ENCODE measurements at regions not wholly inside any gene's neighbourhood (a gene's known extent, or its start where the extent isn't known, plus 50 kb on each side); places are given as distances from the start of the nearest gene placed in this dataset.
"Not testable (repeated sequence)": the region's sequence is repeated elsewhere in the genome, so short reads cannot be mapped to it uniquely, and the experiment has no call there.

DNA sequence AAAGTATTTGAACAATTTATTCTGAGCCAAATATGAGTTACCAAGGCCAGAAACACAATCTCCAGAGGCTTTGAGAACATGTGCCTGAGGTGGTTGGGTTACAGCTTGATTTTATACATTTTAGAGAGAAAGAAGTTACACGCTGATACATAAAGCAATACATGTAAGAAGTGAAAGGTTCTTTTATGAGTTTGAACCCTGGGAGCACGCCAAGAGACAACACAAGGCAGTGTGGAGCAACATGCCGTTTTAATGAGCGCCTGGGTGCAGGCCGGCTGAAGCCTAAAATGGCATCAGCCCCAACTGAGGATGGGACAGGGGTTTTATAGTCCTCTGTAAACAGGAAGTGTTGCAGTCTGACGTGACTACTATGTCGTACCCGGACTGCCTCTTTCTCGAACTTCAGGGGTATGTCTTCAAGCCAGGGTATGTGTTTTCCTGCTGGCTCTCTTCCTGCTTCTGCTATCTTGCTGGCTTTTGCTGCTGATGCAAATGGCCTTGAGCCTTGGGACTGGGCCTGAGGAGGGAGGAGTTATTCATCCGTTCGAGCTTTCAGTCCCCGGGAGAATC is 193.7 kb downstream of the CYLC2 start:
- no peak overlapping the region for H2AFZ ChIP-seq (ENCODE audit: low read length)
- CTCF ChIA-PET = no interaction called here

DNA sequence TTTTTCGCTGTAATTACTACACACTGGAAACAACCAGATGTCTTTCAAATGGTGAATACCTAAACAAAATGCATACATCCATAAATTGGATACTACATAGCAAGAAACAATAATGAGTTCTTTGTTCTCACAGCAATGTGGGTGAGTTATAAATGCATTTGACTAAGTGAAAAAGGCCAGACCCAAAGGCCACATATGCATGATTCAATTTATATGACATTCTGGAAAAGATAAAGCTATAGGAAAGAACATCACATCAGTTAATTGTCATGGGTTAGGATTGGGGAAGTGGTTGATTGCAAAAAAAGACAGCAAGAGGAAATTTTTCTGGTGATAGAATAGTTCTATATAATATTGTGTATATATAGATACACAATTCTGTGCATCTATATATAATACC is 198.9 kb downstream of the CYLC2 start:
- Histone ChIP-seq H3K9ac (ENCODE audit: low read length) (no peak overlapping the region), H3F3A (ENCODE audit: low read length, unreplicated experiment) (no peaks in the 10 kb centered on the region), H3K79me2 (ENCODE audit: low read length) (no peaks in the 10 kb centered on the region), H2AFZ (ENCODE audit: low read length) (no peak overlapping the region), H3K36me3 (ENCODE audit: low read depth, low read length) (no peaks in the 10 kb centered on the region), H3K9me3 (ENCODE audit: low read length) (no peaks in the 10 kb centered on the region), H3K4me2 (ENCODE audit: low read length) (no peak overlapping the region), H3K27me3 (ENCODE audit: low read length) (no peaks in the 10 kb centered on the region), H3K4me1 (ENCODE audit: insufficient read depth, low read length) (no peaks in the 10 kb centered on the region), H3K27ac (ENCODE audit: low read length) (no peak overlapping the region), H3K9me2 (replicated peaks; ENCODE audit: low read length) (no peaks in the 10 kb centered on the region), H4K20me1 (ENCODE audit: low read length) (no peaks in the 10 kb centered on the region), H3K4me3 (ENCODE audit: low read length) (no peak overlapping the region)
- ChIA-PET CTCF (no interaction called here), POLR2A (ENCODE audit: unreplicated experiment) (no interaction called here)
- ATAC-seq (no peak), DNase-seq (no peak)
- BruUV-seq (replicated peaks) = no TSS peak
- TF ChIP-seq, protein P1, sequence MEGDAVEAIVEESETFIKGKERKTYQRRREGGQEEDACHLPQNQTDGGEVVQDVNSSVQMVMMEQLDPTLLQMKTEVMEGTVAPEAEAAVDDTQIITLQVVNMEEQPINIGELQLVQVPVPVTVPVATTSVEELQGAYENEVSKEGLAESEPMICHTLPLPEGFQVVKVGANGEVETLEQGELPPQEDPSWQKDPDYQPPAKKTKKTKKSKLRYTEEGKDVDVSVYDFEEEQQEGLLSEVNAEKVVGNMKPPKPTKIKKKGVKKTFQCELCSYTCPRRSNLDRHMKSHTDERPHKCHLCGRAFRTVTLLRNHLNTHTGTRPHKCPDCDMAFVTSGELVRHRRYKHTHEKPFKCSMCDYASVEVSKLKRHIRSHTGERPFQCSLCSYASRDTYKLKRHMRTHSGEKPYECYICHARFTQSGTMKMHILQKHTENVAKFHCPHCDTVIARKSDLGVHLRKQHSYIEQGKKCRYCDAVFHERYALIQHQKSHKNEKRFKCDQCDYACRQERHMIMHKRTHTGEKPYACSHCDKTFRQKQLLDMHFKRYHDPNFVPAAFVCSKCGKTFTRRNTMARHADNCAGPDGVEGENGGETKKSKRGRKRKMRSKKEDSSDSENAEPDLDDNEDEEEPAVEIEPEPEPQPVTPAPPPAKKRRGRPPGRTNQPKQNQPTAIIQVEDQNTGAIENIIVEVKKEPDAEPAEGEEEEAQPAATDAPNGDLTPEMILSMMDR (conservative IDR thresholded peaks at IDR 0.05; ENCODE audit: low read depth, low read length) = no peak
- no peak for TF ChIP-seq EZH2phosphoT487 (IDR thresholded peaks at IDR 0.05; ENCODE audit: borderline replicate concordance, low read length)
- no peak for TF ChIP-seq EZH2 (IDR thresholded peaks at IDR 0.05; ENCODE audit: low read length, unreplicated experiment)
- intact Hi-C loops (cut with micrococcal nuclease) = no loop called here

More for the DNA sequence above, 193.7 kb downstream of the CYLC2 start:
- H4K20me1 ChIP-seq (ENCODE audit: low read length) = no peaks in the 10 kb centered on the region
- no peak overlapping the region for H3K4me2 ChIP-seq (ENCODE audit: low read length)
- H3K4me3 ChIP-seq (ENCODE audit: low read length) = no peak overlapping the region
- H3K27me3 ChIP-seq (ENCODE audit: low read length) = no peaks in the 10 kb centered on the region
- H3K4me1 ChIP-seq (ENCODE audit: insufficient read depth, low read length) = no peaks in the 10 kb centered on the region
- H3K9me3 ChIP-seq (ENCODE audit: low read length) = no peaks in the 10 kb centered on the region
- H3F3A ChIP-seq (ENCODE audit: low read length, unreplicated experiment) = no peaks in the 10 kb centered on the region
- no peaks in the 10 kb centered on the region for H3K36me3 ChIP-seq (ENCODE audit: low read depth, low read length)
- no TSS peak for BruUV-seq (replicated peaks)
- no peaks in the 10 kb centered on the region for H3K79me2 ChIP-seq (ENCODE audit: low read length)
- no peak for ATAC-seq
- DNase-seq = no peak
- no peak overlapping the region for H3K9ac ChIP-seq (ENCODE audit: low read length)
- TF ChIP-seq EZH2 (IDR thresholded peaks at IDR 0.05; ENCODE audit: low read length, unreplicated experiment) (no peak), EZH2phosphoT487 (IDR thresholded peaks at IDR 0.05; ENCODE audit: borderline replicate concordance, low read length) (no peak)
- TF ChIP-seq, protein P1 (conservative IDR thresholded peaks at IDR 0.05; ENCODE audit: low read depth, low read length) = no peak
- intact Hi-C loops (cut with micrococcal nuclease) = no loop called here
- POLR2A ChIA-PET (ENCODE audit: unreplicated experiment) = no interaction called here
- H3K27ac ChIP-seq (ENCODE audit: low read length) = no peak overlapping the region
- H3K9me2 ChIP-seq (replicated peaks; ENCODE audit: low read length) = no peaks in the 10 kb centered on the region

DNA sequence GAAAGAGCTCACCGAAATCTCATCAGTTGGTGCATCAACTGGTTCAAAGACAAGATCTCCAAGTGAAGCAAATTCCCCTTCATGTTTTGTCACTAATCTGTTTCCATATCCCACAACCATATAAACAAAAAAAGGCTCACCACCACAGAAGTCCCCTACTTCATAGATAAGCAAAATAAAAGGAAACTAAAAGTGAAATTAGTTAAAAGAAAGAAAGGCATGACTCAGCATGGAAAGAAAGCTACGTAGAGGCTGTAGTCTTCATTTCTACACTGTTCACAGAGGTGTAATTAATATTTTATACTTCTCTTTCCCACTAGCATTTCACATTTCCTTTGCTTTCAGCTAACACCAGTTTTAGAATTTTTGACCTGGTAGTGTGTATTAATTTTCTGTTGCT is 208.0 kb downstream of the CYLC2 start:
- no peaks in the 10 kb centered on the region for H3K9me3 ChIP-seq (ENCODE audit: low read length)
- TF ChIP-seq, protein P1 (conservative IDR thresholded peaks at IDR 0.05; ENCODE audit: low read depth, low read length) = no peak
- TF ChIP-seq EZH2 (IDR thresholded peaks at IDR 0.05; ENCODE audit: low read length, unreplicated experiment) (no peak), EZH2phosphoT487 (IDR thresholded peaks at IDR 0.05; ENCODE audit: borderline replicate concordance, low read length) (no peak)
- CTCF ChIA-PET = no interaction called here
- no peaks in the 10 kb centered on the region for H4K20me1 ChIP-seq (ENCODE audit: low read length)
- H3K9me2 ChIP-seq (replicated peaks; ENCODE audit: low read length) = no peaks in the 10 kb centered on the region
- no peak overlapping the region for H3K27ac ChIP-seq (ENCODE audit: low read length)
- no peaks in the 10 kb centered on the region for H3K36me3 ChIP-seq (ENCODE audit: low read depth, low read length)
- no peaks in the 10 kb centered on the region for H3K79me2 ChIP-seq (ENCODE audit: low read length)
- DNase-seq (no peak), ATAC-seq (no peak)
- H2AFZ ChIP-seq (ENCODE audit: low read length) = no peak overlapping the region
- no TSS peak for BruUV-seq (replicated peaks)
- POLR2A ChIA-PET (ENCODE audit: unreplicated experiment) = no interaction called here
- no peaks in the 10 kb centered on the region for H3K27me3 ChIP-seq (ENCODE audit: low read length)
- H3K4me2 ChIP-seq (ENCODE audit: low read length) = no peak overlapping the region
- H3F3A ChIP-seq (ENCODE audit: low read length, unreplicated experiment) = no peaks in the 10 kb centered on the region
- no peak overlapping the region for H3K9ac ChIP-seq (ENCODE audit: low read length)
- no peaks in the 10 kb centered on the region for H3K4me1 ChIP-seq (ENCODE audit: insufficient read depth, low read length)
- H3K4me3 ChIP-seq (ENCODE audit: low read length) = no peak overlapping the region
- intact Hi-C loops (cut with micrococcal nuclease) = no loop called here

DNA sequence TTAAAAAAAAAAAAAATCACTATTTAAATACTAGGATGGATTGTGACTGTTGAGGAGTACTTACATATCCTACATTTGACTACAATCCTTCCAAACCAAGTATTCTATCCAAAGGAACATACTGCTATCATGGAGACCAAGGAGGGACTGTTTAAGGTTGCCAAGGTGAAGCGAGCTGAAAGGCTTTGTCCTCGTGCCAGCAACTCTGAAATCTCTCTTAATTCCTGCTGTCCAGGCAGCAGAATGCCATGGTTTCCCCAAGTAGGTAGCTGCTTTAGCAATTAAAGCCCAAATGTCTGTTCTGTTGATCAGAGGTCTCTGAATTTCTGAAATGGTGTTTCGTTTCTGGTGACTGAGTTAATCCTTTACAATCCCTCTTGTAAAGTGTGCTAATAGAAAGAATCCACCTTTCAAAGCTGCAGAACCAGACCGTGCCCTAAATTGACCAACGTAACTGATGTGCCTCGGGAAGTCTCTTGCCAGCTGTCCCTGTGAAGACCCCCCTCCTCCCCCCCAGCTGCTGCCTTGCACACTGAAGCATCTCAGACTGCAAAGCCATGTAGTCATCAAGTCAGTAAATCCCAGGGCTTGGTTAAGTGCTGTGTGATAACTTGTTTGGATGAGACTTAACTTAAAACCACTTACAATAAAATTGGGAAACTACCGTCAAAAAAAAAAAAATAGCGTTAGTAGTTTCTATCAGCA is 210.9 kb downstream of the CYLC2 start:
- H3K9me2 ChIP-seq (replicated peaks; ENCODE audit: low read length); intact Hi-C loops (cut with micrococcal nuclease); H3K27me3 ChIP-seq (ENCODE audit: low read length); DNase-seq; H3K36me3 ChIP-seq (ENCODE audit: low read depth, low read length); H3K9me3 ChIP-seq (ENCODE audit: low read length); H3F3A ChIP-seq (ENCODE audit: low read length, unreplicated experiment); POLR2A ChIA-PET (ENCODE audit: unreplicated experiment); H3K27ac ChIP-seq (ENCODE audit: low read length); BruUV-seq (replicated peaks); H2AFZ ChIP-seq (ENCODE audit: low read length); H3K4me3 ChIP-seq (ENCODE audit: low read length); H3K9ac ChIP-seq (ENCODE audit: low read length); CTCF ChIA-PET; H3K4me1 ChIP-seq (ENCODE audit: insufficient read depth, low read length); ATAC-seq; H4K20me1 ChIP-seq (ENCODE audit: low read length); H3K4me2 ChIP-seq (ENCODE audit: low read length); H3K79me2 ChIP-seq (ENCODE audit: low read length): not testable (repeated sequence)
